Epithelial cell of proximal tubule (primary cell): ENCODE measurements at regions not wholly inside any gene's neighbourhood (a gene's known extent, or its start where the extent isn't known, plus 50 kb on each side); places are given as distances from the start of the nearest gene placed in this dataset.

ENCODE experiments used
- DNase-seq: peaks from one replicate; pipeline ENCODE4 v3.0.0-alpha.2; 2011; ENCODE audit warnings: low read depth
- H3K4me3 ChIP-seq: 2 replicates; pipeline ENCODE4 v1.5.1; 2011; ENCODE audit warnings: low read depth, mild to moderate bottlenecking, low read length
- CTCF ChIP-seq: conservative IDR thresholded peaks from 2 replicates; pipeline ENCODE4 v1.5.1; 2012; ENCODE audit warnings: low read depth, mild to moderate bottlenecking, low read length

DNA sequence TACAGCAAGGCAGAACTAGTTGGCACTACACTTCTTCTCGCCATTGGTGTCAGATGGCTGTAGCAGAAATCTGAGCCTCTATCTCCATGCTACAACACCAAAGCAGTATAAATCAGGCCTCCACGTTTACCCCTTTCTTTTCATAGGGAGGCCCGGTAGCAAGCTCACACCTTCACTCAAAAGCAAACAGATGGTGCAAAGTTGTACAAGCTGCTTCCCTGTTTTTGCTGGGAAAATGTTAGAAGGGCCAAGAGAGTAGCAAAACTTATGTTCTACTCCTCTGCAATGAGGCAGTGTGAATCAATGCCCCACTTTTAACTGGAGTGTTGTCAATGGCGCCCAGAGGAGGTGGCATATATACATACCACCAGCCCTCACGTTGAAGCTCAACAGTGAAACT is 369.6 kb upstream of the NRXN1 start:
- H3K4me3 ChIP-seq = no peak overlapping the region
- DNase-seq = no peak
- TF ChIP-seq CTCF = no peak

- no peak for DNase-seq
- no peak overlapping the region for H3K4me3 ChIP-seq
- TF ChIP-seq CTCF = no peak
These were observed 355.3 kb upstream of the NRXN1 start for GRCh38 chr2:51387235-51387634.

- no peak for TF ChIP-seq CTCF
- no peak for DNase-seq
- H3K4me3 ChIP-seq = no peak overlapping the region
These were observed 348.1 kb upstream of the NRXN1 start for GRCh38 chr2:51379997-51380396.

DNA sequence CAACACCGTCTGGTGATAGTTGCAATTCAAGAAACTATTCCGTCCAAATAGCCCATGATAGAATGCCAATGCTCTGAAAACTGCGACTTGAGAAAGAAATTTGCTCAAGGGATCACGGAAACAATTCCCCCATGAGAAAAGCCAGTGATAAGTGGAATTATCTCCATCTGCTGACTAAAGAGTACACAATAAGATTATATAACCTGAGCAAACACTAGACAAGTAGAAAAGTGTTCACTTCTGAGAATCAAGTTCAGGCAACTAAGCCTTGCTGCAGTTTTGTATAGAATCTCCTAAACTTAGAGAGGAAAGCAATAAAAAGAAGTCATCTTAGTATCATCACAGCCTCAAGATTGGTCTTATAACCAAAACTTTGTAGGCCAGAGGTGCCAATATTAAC is 336.3 kb upstream of the NRXN1 start:
- no peak overlapping the region for H3K4me3 ChIP-seq
- no peak for DNase-seq
- no peak for TF ChIP-seq CTCF

DNA sequence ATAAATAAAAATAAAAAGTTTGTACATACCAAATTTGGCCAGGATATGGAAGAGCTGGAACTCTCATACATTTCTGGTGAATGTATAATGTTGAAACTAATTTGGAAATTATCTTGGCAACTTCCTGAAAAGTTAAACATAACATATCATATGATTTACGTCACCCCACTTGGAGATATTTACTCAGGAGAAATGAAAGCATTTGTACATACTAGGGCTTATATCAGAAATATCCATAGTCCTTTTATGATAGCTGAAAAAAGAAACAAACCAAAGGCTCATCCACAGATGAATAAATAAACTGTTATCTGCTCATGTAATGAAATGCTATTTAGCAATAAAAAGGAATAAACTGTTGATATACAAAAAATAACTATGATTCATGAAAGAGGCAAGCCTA is 318.2 kb upstream of the NRXN1 start:
- TF ChIP-seq CTCF = no peak
- no peak overlapping the region for H3K4me3 ChIP-seq
- no peak for DNase-seq

DNA sequence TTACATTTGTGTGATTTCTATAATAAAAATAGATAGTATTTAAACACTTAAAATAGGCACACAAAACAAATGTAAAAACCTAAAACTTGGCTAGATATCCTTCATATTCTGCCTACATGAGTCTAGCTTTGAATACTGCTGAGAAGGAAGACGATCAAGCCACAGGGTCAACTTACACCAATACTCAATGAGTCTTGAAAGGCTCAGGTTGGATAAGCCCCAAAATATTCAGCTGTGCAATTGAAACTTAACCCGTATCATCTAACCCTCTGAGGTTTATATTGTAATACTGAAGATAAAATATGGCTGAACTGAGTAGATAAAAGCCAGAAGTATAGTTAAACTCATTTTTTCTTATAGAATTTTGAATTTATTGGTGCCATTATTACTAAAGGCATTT is 313.0 kb upstream of the NRXN1 start:
- DNase-seq = no peak
- no peak overlapping the region for H3K4me3 ChIP-seq
- TF ChIP-seq CTCF = no peak

GRCh38 chr2:51335087-51336058 is 303.4 kb upstream of the NRXN1 start:
- no peak for TF ChIP-seq CTCF
- no peak for DNase-seq
- no peak overlapping the region for H3K4me3 ChIP-seq
